ENCODE measurements at regions not wholly inside any gene's neighbourhood (a gene's known extent, or its start where the extent isn't known, plus 50 kb on each side); places are given as distances from the start of the nearest gene placed in this dataset.

DNA sequence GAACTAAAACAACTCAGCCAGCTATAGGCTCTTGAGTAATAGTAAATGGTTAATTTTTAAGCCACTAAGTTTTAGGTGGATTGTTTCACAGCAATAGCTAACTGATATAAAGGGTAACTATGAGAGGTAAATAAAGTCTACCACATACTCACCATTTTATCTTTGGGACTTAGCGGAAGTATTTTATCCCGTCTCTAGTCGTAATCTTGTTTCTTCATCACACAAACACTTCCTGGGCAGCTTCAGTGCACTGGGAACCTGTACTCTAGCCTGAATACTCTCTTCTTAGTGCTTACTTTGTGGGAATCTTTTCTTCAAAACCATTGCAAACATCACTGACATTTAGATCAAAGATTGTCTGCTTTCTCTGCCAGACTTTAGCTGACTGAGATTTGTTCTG lies 360.5 kb downstream of the EPHA4 start:
- no peaks in the 10 kb centered on the region for H3K4me1 ChIP-seq (ENCODE audit: insufficient read depth)
- TF ChIP-seq EZH2 (IDR thresholded peaks at IDR 0.05; ENCODE audit: insufficient read depth, poor library complexity, severe bottlenecking) = no peak
- no peak for TF ChIP-seq EZH2phosphoT487 (IDR thresholded peaks at IDR 0.05; ENCODE audit: insufficient read depth, low read depth)
- H3F3A ChIP-seq (ENCODE audit: insufficient read depth) = no peaks in the 10 kb centered on the region
- no peaks in the 10 kb centered on the region for H3K36me3 ChIP-seq (ENCODE audit: low read depth)
- peaks cover 4% of the 10 kb centered on the region; the same call in 1 of the 2 replicates for H3K27me3 ChIP-seq (replicated peaks; ENCODE audit: insufficient read depth)
- no peaks in the 10 kb centered on the region for H3K9me3 ChIP-seq (ENCODE audit: low read depth)
- no peak for DNase-seq
- H2AFZ ChIP-seq = no peak overlapping the region
- in situ Hi-C loops (cut with MboI) = no loop called here
- H4K20me1 ChIP-seq (ENCODE audit: insufficient read depth) = no peaks in the 10 kb centered on the region
- no peak overlapping the region for H3K27ac ChIP-seq
- H3K9ac ChIP-seq = no peak overlapping the region
- H3K4me3 ChIP-seq = no peak overlapping the region
- H3K79me2 ChIP-seq (ENCODE audit: insufficient read depth) = no peaks in the 10 kb centered on the region
- no peak overlapping the region for H3K4me2 ChIP-seq (ENCODE audit: unreplicated experiment)
- no peaks in the 10 kb centered on the region for H3K9me2 ChIP-seq (ENCODE audit: insufficient read depth)
- 88 to 92% methylated on average over 3 of the region's 3 CpGs for WGBS, 2 experiments (ENCODE audit: low coverage in 1 of 2, low lambda C conversion rate in 2 of 2, missing lambda C conversion rate in 2 of 2)

- no peak for DNase-seq
- Histone ChIP-seq H3K27ac (no peak overlapping the region), H3F3A (ENCODE audit: insufficient read depth) (no peaks in the 10 kb centered on the region), H3K9me3 (ENCODE audit: low read depth) (no peaks in the 10 kb centered on the region), H2AFZ (no peak overlapping the region), H3K4me1 (ENCODE audit: insufficient read depth) (no peaks in the 10 kb centered on the region), H3K4me2 (ENCODE audit: unreplicated experiment) (no peak overlapping the region), H4K20me1 (ENCODE audit: insufficient read depth) (no peaks in the 10 kb centered on the region), H3K9me2 (ENCODE audit: insufficient read depth) (no peaks in the 10 kb centered on the region), H3K79me2 (ENCODE audit: insufficient read depth) (no peaks in the 10 kb centered on the region), H3K27me3 (replicated peaks; ENCODE audit: insufficient read depth) (peaks cover 4% of the 10 kb centered on the region; the same call in 1 of the 2 replicates), H3K9ac (no peak overlapping the region), H3K36me3 (ENCODE audit: low read depth) (no peaks in the 10 kb centered on the region), H3K4me3 (no peak overlapping the region)
- TF ChIP-seq EZH2 (IDR thresholded peaks at IDR 0.05; ENCODE audit: insufficient read depth, poor library complexity, severe bottlenecking) = no peak
- no peak for TF ChIP-seq EZH2phosphoT487 (IDR thresholded peaks at IDR 0.05; ENCODE audit: insufficient read depth, low read depth)
- WGBS, 2 experiments (ENCODE audit: low coverage in 1 of 2, low lambda C conversion rate in 2 of 2, missing lambda C conversion rate in 2 of 2) = 43 to 45% methylated on average over 2 of the region's 2 CpGs
- in situ Hi-C loops (cut with MboI) = no loop called here
These were observed 360.0 kb downstream of the EPHA4 start for GRCh38 chr2:221212105-221212504.

DNA sequence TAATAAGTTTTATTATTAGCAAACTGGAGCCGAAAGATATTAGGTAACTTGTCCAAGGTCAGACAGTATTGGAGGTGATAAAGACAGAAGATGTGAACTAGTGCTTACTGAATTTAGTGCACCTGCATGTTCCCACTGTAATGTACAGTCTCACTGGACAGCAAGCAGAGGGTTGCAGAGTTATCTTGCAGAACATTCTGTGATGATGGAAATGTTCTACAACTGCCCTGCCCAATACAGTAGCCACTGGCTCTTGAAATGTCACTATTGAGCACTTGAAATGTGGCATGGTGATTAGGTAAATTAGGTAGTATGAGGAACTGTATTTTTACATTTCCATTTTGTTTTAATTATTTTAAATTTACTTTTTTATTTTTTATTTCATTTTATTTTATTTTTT lies 356.6 kb downstream of the EPHA4 start:
- no peaks in the 10 kb centered on the region for H4K20me1 ChIP-seq (ENCODE audit: insufficient read depth)
- H3K4me1 ChIP-seq (ENCODE audit: insufficient read depth) = no peaks in the 10 kb centered on the region
- no peak overlapping the region for H2AFZ ChIP-seq
- WGBS, 2 experiments (ENCODE audit: low coverage in 1 of 2, low lambda C conversion rate in 2 of 2, missing lambda C conversion rate in 2 of 2) = 62 to 69% methylated on average over 1 of the region's 1 CpG
- H3K9ac ChIP-seq = no peak overlapping the region
- no peaks in the 10 kb centered on the region for H3F3A ChIP-seq (ENCODE audit: insufficient read depth)
- no peak for DNase-seq
- no peaks in the 10 kb centered on the region for H3K9me2 ChIP-seq (ENCODE audit: insufficient read depth)
- no peak overlapping the region for H3K27ac ChIP-seq
- TF ChIP-seq EZH2 (IDR thresholded peaks at IDR 0.05; ENCODE audit: insufficient read depth, poor library complexity, severe bottlenecking) = no peak
- TF ChIP-seq EZH2phosphoT487 (IDR thresholded peaks at IDR 0.05; ENCODE audit: insufficient read depth, low read depth) = no peak
- no peaks in the 10 kb centered on the region for H3K36me3 ChIP-seq (ENCODE audit: low read depth)
- H3K27me3 ChIP-seq (replicated peaks; ENCODE audit: insufficient read depth) = peaks cover 4% of the 10 kb centered on the region; the same call in 1 of the 2 replicates
- no peaks in the 10 kb centered on the region for H3K79me2 ChIP-seq (ENCODE audit: insufficient read depth)
- in situ Hi-C loops (cut with MboI) = no loop called here
- no peaks in the 10 kb centered on the region for H3K9me3 ChIP-seq (ENCODE audit: low read depth)
- H3K4me3 ChIP-seq = no peak overlapping the region
- H3K4me2 ChIP-seq (ENCODE audit: unreplicated experiment) = no peak overlapping the region

DNA sequence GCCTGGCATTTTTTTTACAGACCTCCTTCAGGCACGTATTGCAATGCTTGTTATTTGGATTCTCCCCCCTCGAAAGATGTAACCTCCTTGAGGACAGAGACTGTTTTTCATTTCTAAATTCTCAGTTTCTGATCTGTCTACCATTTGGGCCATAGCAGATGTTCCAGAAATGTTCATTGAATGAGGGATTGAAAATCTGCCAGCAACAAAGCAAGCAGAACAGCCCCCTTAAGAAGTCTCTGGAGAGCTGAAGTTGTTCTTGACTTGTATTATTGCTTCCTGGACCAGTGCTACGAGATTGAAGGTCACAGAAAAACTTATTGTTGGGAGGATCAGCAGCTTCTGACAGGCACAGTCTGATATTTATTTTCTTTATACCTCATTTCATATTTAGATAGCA lies 355.5 kb downstream of the EPHA4 start:
- Histone ChIP-seq H3K9me3 (ENCODE audit: low read depth) (no peaks in the 10 kb centered on the region), H3K79me2 (ENCODE audit: insufficient read depth) (no peaks in the 10 kb centered on the region), H3F3A (ENCODE audit: insufficient read depth) (no peaks in the 10 kb centered on the region), H3K4me3 (no peak overlapping the region), H3K4me1 (ENCODE audit: insufficient read depth) (no peaks in the 10 kb centered on the region), H4K20me1 (ENCODE audit: insufficient read depth) (no peaks in the 10 kb centered on the region), H3K27me3 (replicated peaks; ENCODE audit: insufficient read depth) (peaks cover 4% of the 10 kb centered on the region; the same call in 1 of the 2 replicates), H3K36me3 (ENCODE audit: low read depth) (no peaks in the 10 kb centered on the region), H3K9ac (no peak overlapping the region), H3K4me2 (ENCODE audit: unreplicated experiment) (no peak overlapping the region), H3K9me2 (ENCODE audit: insufficient read depth) (no peaks in the 10 kb centered on the region), H2AFZ (no peak overlapping the region), H3K27ac (no peak overlapping the region)
- 22 to 31% methylated on average over 3 of the region's 3 CpGs for WGBS, 2 experiments (ENCODE audit: low coverage in 1 of 2, low lambda C conversion rate in 2 of 2, missing lambda C conversion rate in 2 of 2)
- DNase-seq = no peak
- no peak for TF ChIP-seq EZH2phosphoT487 (IDR thresholded peaks at IDR 0.05; ENCODE audit: insufficient read depth, low read depth)
- TF ChIP-seq EZH2 (IDR thresholded peaks at IDR 0.05; ENCODE audit: insufficient read depth, poor library complexity, severe bottlenecking) = no peak
- in situ Hi-C loops (cut with MboI) = no loop called here

DNA sequence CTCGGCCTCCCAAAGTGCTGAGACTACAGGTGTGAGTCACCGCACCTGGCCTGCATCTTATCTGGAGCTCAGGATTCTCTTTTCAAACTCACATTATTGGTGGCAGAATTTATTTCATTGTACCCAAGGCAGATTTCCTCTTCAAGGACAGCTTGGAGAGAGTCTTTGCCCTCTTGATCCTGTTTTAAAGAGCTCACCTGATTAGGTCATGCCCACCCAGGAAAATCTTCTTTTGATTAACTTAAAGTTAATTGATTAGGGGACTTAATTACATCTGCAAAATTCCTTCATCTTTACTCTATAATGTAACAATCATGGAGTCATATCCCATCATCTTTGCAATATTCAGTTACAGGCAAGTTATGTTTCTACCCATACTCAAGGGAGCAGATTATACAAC lies 346.4 kb downstream of the EPHA4 start:
- no peak overlapping the region for H3K4me3 ChIP-seq
- no peaks in the 10 kb centered on the region for H3K36me3 ChIP-seq (ENCODE audit: low read depth)
- H3K79me2 ChIP-seq (ENCODE audit: insufficient read depth) = no peaks in the 10 kb centered on the region
- H3K4me2 ChIP-seq (ENCODE audit: unreplicated experiment) = no peak overlapping the region
- no peak for DNase-seq
- no peaks in the 10 kb centered on the region for H3K9me2 ChIP-seq (ENCODE audit: insufficient read depth)
- H3K9ac ChIP-seq = no peak overlapping the region
- no peaks in the 10 kb centered on the region for H3K4me1 ChIP-seq (ENCODE audit: insufficient read depth)
- H2AFZ ChIP-seq = no peak overlapping the region
- WGBS, 2 experiments (ENCODE audit: low coverage in 1 of 2, low lambda C conversion rate in 2 of 2, missing lambda C conversion rate in 2 of 2) = 49 to 50% methylated on average over 2 of the region's 2 CpGs
- H3K27ac ChIP-seq = no peak overlapping the region
- in situ Hi-C loops (cut with MboI) = no loop called here
- H3K9me3 ChIP-seq (ENCODE audit: low read depth) = no peaks in the 10 kb centered on the region
- no peak for TF ChIP-seq EZH2 (IDR thresholded peaks at IDR 0.05; ENCODE audit: insufficient read depth, poor library complexity, severe bottlenecking)
- TF ChIP-seq EZH2phosphoT487 (IDR thresholded peaks at IDR 0.05; ENCODE audit: insufficient read depth, low read depth) = no peak
- H3K27me3 ChIP-seq (replicated peaks; ENCODE audit: insufficient read depth) = no peaks in the 10 kb centered on the region
- H4K20me1 ChIP-seq (ENCODE audit: insufficient read depth) = no peaks in the 10 kb centered on the region
- no peaks in the 10 kb centered on the region for H3F3A ChIP-seq (ENCODE audit: insufficient read depth)
